ENCODE measurements at regions not wholly inside any gene's neighbourhood (a gene's known extent, or its start where the extent isn't known, plus 50 kb on each side); places are given as distances from the start of the nearest gene placed in this dataset.

DNA sequence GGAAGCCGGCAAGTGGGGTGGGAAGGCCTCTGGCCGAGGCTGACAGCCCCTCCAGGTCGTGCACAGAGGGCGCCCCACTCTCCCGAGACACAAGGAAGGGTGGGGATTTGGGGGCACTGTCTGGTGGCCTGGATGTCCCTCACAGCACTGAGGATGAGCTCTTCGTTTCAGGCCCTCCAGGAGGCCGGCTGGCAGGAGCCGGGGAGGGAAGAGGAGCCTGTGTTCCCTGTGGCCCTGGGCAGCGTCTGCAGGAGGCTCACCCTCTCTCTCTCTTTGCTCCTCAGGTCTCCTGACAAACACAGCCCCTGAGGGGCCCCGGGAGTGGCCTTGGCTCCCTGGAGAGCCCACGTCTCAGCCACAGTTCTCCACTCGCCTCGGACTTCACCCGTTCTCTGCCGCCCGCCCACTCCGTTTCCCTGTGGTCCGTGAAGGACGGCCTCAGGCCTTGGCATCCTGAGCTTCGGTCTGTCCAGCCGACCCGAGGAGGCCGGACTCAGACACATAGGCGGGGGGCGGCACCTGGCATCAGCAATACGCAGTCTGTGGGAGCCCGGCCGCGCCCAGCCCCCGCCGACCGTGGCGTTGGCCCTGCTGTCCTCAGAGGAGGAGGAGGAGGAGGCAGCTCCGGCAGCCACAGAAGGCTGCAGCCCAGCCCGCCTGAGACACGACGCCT is 1078.0 kb downstream of the BRD1 start:
- no peaks in the 10 kb centered on the region for H3K9me3 ChIP-seq (ENCODE audit: insufficient read depth, low read length)

DNA sequence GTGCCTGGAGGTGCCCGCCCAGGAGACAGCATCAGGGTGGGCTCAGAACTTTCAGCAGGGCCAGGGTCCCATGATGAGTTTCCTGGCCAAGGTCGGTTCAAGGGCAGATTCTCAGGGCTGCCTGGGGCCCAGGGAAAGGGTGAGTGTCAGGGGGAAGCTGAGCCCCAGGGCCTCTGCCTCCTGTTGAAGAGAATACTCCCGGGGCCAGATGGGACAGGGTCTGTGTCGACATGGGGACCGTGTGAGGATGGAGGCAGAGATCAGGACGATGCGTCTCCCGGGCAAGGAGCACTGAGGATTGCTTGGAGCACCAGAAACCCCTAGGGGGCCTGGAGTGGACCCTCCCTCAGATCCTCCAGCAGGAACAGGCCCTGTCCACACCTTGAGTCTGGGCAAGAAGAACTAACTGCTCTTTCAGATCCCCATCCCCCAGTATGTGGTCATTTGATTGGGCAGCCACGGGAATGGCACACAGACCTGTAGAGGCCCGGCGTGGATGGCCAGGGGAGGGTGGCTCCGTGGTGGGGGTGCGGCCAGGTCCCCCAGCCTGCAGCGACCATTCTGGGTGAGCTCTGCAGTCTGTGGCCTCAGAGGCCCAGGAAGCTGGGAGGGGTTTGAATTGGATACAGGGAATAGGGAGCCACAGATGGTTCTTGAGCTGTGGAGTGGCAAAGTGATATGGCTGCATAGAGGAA is 1078.7 kb downstream of the BRD1 start:
- H3K4me2 ChIP-seq (ENCODE audit: low read depth, low read length, poor library complexity, severe bottlenecking), result no peak overlapping the region
- H3K27ac ChIP-seq (ENCODE audit: low read depth, low read length), result no peak overlapping the region
- no peaks in the 10 kb centered on the region for H3K36me3 ChIP-seq (ENCODE audit: low read length)
- no peaks in the 10 kb centered on the region for H3K27me3 ChIP-seq (ENCODE audit: low read length)
- no peaks in the 10 kb centered on the region for H4K20me1 ChIP-seq (ENCODE audit: low read depth, low read length)
- H2AFZ ChIP-seq (ENCODE audit: low read depth, low read length, severe bottlenecking), result no peak overlapping the region
- H3K9me3 ChIP-seq (ENCODE audit: insufficient read depth, low read length), result no peaks in the 10 kb centered on the region
- H3K79me2 ChIP-seq (ENCODE audit: insufficient read depth, low read length), result no peaks in the 10 kb centered on the region
- no peak for TF ChIP-seq EZH2phosphoT487 (conservative IDR thresholded peaks at IDR 0.05; ENCODE audit: low read length)
- TF ChIP-seq, protein P1, sequence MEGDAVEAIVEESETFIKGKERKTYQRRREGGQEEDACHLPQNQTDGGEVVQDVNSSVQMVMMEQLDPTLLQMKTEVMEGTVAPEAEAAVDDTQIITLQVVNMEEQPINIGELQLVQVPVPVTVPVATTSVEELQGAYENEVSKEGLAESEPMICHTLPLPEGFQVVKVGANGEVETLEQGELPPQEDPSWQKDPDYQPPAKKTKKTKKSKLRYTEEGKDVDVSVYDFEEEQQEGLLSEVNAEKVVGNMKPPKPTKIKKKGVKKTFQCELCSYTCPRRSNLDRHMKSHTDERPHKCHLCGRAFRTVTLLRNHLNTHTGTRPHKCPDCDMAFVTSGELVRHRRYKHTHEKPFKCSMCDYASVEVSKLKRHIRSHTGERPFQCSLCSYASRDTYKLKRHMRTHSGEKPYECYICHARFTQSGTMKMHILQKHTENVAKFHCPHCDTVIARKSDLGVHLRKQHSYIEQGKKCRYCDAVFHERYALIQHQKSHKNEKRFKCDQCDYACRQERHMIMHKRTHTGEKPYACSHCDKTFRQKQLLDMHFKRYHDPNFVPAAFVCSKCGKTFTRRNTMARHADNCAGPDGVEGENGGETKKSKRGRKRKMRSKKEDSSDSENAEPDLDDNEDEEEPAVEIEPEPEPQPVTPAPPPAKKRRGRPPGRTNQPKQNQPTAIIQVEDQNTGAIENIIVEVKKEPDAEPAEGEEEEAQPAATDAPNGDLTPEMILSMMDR (IDR thresholded peaks at IDR 0.05; ENCODE audit: insufficient read depth, low read length, poor library complexity, severe bottlenecking), result no peak
- no peak overlapping the region for H3K9ac ChIP-seq (ENCODE audit: low read length)
- no peaks in the 10 kb centered on the region for H3K9me2 ChIP-seq (replicated peaks; ENCODE audit: insufficient read depth, low read length)
- no peak overlapping the region for H3K4me3 ChIP-seq (ENCODE audit: insufficient read depth, low read length, poor library complexity, severe bottlenecking)
- no peaks in the 10 kb centered on the region for H3F3A ChIP-seq (ENCODE audit: insufficient read depth)

More for the DNA sequence above, 1078.0 kb downstream of the BRD1 start:
- H3K9ac ChIP-seq (ENCODE audit: low read length), result no peak overlapping the region
- no peak overlapping the region for H2AFZ ChIP-seq (ENCODE audit: low read depth, low read length, severe bottlenecking)
- TF ChIP-seq, protein P1 (IDR thresholded peaks at IDR 0.05; ENCODE audit: insufficient read depth, low read length, poor library complexity, severe bottlenecking), result no peak
- no peak for TF ChIP-seq EZH2phosphoT487 (conservative IDR thresholded peaks at IDR 0.05; ENCODE audit: low read length)
- no peak overlapping the region for H3K27ac ChIP-seq (ENCODE audit: low read depth, low read length)
- H3F3A ChIP-seq (ENCODE audit: insufficient read depth), result no peaks in the 10 kb centered on the region
- H3K79me2 ChIP-seq (ENCODE audit: insufficient read depth, low read length), result no peaks in the 10 kb centered on the region
- no peaks in the 10 kb centered on the region for H3K27me3 ChIP-seq (ENCODE audit: low read length)
- no peak overlapping the region for H3K4me2 ChIP-seq (ENCODE audit: low read depth, low read length, poor library complexity, severe bottlenecking)
- H3K36me3 ChIP-seq (ENCODE audit: low read length), result no peaks in the 10 kb centered on the region
- H3K9me2 ChIP-seq (replicated peaks; ENCODE audit: insufficient read depth, low read length), result no peaks in the 10 kb centered on the region
- H3K4me3 ChIP-seq (ENCODE audit: insufficient read depth, low read length, poor library complexity, severe bottlenecking), result no peak overlapping the region
- H4K20me1 ChIP-seq (ENCODE audit: low read depth, low read length), result no peaks in the 10 kb centered on the region

DNA sequence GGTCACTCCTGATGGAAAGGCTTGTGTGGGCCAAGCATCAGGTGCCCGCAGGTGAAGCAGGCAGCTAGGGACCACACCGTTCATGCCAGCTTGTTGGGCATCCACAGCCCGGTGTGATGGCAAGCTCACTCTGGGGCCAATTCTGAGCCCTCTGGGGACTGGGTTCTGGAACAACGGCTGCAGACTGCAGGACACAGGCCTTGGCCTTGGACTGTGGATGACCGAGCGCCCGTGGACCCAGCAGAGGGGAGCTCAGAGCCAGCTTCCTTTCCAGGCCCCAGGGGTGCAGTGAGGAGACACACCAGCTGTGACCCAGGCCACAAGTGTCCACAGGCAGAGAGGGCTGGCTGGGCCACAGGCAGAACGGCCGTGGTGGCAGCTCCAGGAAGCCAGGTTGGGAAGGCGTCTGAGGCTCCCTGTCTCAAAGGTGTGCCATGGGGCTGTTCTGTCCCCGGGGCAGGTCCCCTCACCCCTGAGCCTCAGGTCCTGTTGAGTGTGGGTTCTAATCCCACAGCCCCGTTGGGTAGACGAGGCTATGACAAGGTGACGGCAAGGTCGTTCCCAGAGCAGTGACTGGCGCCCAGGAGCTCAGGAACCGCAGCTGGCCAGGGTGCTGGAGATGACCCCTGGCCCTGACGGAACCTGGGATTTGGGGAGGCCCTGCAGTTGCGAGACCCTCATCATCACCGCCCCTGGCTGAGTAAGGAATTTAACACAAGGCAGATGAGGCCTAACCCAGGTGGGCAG is 1079.4 kb downstream of the BRD1 start:
- H4K20me1 ChIP-seq (ENCODE audit: low read depth, low read length), result no peaks in the 10 kb centered on the region
- no peak overlapping the region for H3K9ac ChIP-seq (ENCODE audit: low read length)
- no peaks in the 10 kb centered on the region for H3K36me3 ChIP-seq (ENCODE audit: low read length)
- no peaks in the 10 kb centered on the region for H3K79me2 ChIP-seq (ENCODE audit: insufficient read depth, low read length)
- H3K4me2 ChIP-seq (ENCODE audit: low read depth, low read length, poor library complexity, severe bottlenecking), result no peak overlapping the region
- no peaks in the 10 kb centered on the region for H3K9me3 ChIP-seq (ENCODE audit: insufficient read depth, low read length)
- no peaks in the 10 kb centered on the region for H3K27me3 ChIP-seq (ENCODE audit: low read length)
- no peak overlapping the region for H3K27ac ChIP-seq (ENCODE audit: low read depth, low read length)
- no peak overlapping the region for H3K4me3 ChIP-seq (ENCODE audit: insufficient read depth, low read length, poor library complexity, severe bottlenecking)
- H2AFZ ChIP-seq (ENCODE audit: low read depth, low read length, severe bottlenecking), result no peak overlapping the region
- no peaks in the 10 kb centered on the region for H3F3A ChIP-seq (ENCODE audit: insufficient read depth)
- TF ChIP-seq, protein P1 (IDR thresholded peaks at IDR 0.05; ENCODE audit: insufficient read depth, low read length, poor library complexity, severe bottlenecking), result no peak
- TF ChIP-seq EZH2phosphoT487 (conservative IDR thresholded peaks at IDR 0.05; ENCODE audit: low read length), result no peak
- H3K9me2 ChIP-seq (replicated peaks; ENCODE audit: insufficient read depth, low read length), result no peaks in the 10 kb centered on the region
